ENCODE measurements at regions not wholly inside any gene's neighbourhood (a gene's known extent, or its start where the extent isn't known, plus 50 kb on each side); places are given as distances from the start of the nearest gene placed in this dataset.

DNA sequence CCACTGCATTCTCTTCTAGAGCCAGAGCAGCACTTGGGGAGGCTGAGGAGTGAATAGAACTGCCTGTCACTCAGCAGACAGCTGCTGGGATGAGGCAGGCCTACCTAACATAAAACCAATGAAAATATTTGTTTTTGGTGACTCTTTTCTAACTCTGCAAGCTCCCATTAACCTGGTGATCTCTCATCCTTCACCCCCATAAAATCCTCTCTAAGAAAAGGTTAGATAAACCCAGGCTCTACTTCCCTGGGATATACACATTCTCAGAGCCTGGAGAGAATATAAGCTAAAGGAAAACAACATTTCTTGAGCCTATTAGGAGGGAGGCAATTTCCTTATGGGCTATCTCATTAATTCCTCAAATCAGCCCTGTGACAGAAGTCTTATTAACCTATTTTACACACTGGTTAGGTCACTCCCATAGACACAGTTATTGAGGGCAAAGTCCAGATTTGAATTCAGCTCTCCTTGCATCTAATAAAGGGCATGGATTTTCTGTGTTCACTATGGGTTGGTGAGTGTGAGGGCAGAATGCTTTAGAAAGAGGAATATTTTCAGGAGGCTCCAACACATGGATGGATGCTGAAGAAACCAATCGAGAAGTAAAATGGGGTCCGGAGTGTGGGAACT lies 492.9 kb downstream of the CCDC171 start:
- Histone ChIP-seq H3K36me3 (no peaks in the 10 kb centered on the region), H3K9me3 (no peaks in the 10 kb centered on the region), H3K27me3 (no peaks in the 10 kb centered on the region), H3K27ac (no peak overlapping the region), H3K4me3 (no peak overlapping the region), H3K4me1 (no peaks in the 10 kb centered on the region)
- TF ChIP-seq CTCF (IDR thresholded peaks at IDR 0.05): no peak
- DNase-seq (ENCODE audit: low spot score): no peak

DNA sequence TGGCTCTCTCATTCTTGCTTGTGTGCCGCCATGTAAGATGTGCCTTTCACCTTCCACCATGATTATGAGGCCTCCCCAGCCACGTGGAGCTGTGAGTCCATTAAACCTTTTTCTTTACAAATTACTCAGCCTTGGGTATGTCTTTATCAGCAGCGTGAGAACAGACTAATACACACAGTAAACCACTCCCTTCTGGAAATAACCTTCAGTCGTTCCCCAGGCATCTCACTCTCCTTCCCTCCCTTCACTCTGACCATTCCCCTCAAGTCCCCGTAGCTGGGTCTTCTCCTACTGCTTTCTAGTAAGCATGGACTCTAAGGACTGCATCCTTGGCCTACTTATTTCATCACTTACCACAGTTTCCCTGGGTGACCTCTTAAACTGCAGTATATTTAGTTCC lies 493.9 kb downstream of the CCDC171 start:
- Histone ChIP-seq H3K4me1 (no peaks in the 10 kb centered on the region), H3K27ac (no peak overlapping the region), H3K27me3 (no peaks in the 10 kb centered on the region), H3K9me3 (no peaks in the 10 kb centered on the region), H3K4me3 (no peak overlapping the region), H3K36me3 (no peaks in the 10 kb centered on the region)
- no peak for DNase-seq (ENCODE audit: low spot score)
- no peak for TF ChIP-seq CTCF (IDR thresholded peaks at IDR 0.05)

DNA sequence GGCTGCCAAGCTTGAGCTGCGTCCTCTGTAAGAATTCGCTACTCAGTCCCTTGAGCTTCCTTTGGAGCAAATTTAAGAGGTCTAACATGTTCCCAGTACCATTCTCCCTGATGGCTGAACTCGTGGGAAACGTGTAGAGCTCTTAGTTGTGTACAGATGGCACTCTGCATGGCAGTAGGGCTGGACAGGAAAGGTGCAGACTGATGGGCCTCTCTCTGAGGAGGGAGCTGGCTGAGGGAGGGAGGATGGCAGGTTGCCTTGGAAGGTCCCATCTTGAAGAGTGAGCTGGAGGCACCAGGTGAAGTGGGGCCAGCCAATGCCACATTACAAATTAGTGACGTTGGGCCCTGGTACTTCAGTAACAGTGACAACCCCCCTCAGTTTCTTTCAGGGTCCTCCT lies 495.3 kb downstream of the CCDC171 start:
- Histone ChIP-seq H3K9me3 (no peaks in the 10 kb centered on the region), H3K27me3 (no peaks in the 10 kb centered on the region), H3K36me3 (no peaks in the 10 kb centered on the region), H3K27ac (no peak overlapping the region), H3K4me3 (no peak overlapping the region), H3K4me1 (no peaks in the 10 kb centered on the region)
- TF ChIP-seq CTCF (IDR thresholded peaks at IDR 0.05): no peak
- no peak for DNase-seq (ENCODE audit: low spot score)

GRCh38 chr9:16052146-16052545 lies 499.3 kb downstream of the CCDC171 start:
- no peak for DNase-seq (ENCODE audit: low spot score)
- no peak overlapping the region for H3K27ac ChIP-seq
- no peaks in the 10 kb centered on the region for H3K9me3 ChIP-seq
- H3K36me3 ChIP-seq: no peaks in the 10 kb centered on the region
- no peak for TF ChIP-seq CTCF (IDR thresholded peaks at IDR 0.05)
- no peaks in the 10 kb centered on the region for H3K27me3 ChIP-seq
- H3K4me1 ChIP-seq: no peaks in the 10 kb centered on the region
- H3K4me3 ChIP-seq: no peak overlapping the region

DNA sequence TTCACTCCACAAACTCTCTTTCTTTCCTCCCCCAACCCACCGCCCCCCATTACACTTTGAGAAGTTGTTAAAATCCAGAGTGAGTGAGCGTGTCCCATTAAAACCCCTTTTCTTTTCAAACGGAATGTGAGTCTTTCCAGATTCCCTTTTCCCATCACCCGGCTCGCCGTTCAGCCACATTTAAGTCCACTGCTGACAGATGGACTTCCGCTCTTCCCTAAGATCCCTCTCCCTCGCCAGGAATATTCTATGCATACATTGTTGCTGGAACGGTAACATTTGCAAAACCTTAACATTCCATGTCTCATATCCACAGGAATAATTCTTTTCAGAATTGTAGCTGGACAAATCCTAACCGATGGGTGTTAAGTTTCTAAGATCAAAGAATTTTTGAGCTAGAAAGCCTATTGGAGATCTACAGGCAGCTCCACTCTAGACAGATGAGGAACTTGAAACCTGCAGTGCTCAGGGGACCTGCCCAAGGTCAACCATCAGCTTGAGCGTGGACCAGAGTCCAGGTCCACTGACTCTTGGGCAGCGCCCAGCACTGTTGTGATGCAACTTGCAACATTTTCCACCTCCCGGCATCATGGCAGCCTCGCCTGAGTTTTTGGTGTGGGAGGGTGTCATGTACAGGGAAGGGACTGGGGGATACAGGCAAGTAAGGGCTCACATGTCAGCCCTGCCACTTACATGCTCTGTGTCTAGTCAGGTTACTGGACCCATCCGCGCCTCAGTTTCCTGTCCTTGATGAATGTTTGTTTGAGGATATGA lies 500.1 kb downstream of the CCDC171 start:
- Histone ChIP-seq H3K27me3 (no peaks in the 10 kb centered on the region), H3K36me3 (no peaks in the 10 kb centered on the region), H3K4me3 (no peak overlapping the region), H3K9me3 (no peaks in the 10 kb centered on the region), H3K27ac (no peak overlapping the region), H3K4me1 (no peaks in the 10 kb centered on the region)
- TF ChIP-seq CTCF (IDR thresholded peaks at IDR 0.05): no peak
- DNase-seq (ENCODE audit: low spot score): no peak

Data from right atrium auricular region (tissue), 2 donors.